Stimulated activated naive CD4-positive, alpha-beta T cell (primary cell): ENCODE measurements at regions not wholly inside any gene's neighbourhood (a gene's known extent, or its start where the extent isn't known, plus 50 kb on each side); places are given as distances from the start of the nearest gene placed in this dataset.

Experiments
- DNase-seq, 6 experiments: peaks; one replicate each; lab custom pipeline; 2025; lab: John Stamatoyannopoulos, UW

- no peak for DNase-seq
These were observed 241.8 kb downstream of the NPHP4 start for GRCh38 chr1:5750186-5751162.

- DNase-seq, result no peak
These were observed 243.7 kb downstream of the NPHP4 start for GRCh38 chr1:5748286-5749225.

- DNase-seq, result no peak
These were observed 244.6 kb downstream of the NPHP4 start for GRCh38 chr1:5747426-5748285.

- DNase-seq, result no peak
These were observed 245.4 kb downstream of the NPHP4 start for GRCh38 chr1:5746611-5747425.

GRCh38 chr1:5745800-5746610, 246.2 kb downstream of the NPHP4 start:
- peak in 5 of 6 experiments; percentile 16 to 37 (median 21) for DNase-seq

GRCh38 chr1:5744911-5745799, 247.1 kb downstream of the NPHP4 start:
- no peak for DNase-seq

GRCh38 chr1:5744341-5744740, 247.9 kb downstream of the NPHP4 start:
- no peak for DNase-seq

GRCh38 chr1:5743435-5744095, 248.7 kb downstream of the NPHP4 start:
- DNase-seq, result no peak

- no peak for DNase-seq
These were observed 249.4 kb downstream of the NPHP4 start for GRCh38 chr1:5742801-5743200.

- no peak for DNase-seq
These were observed 250.2 kb downstream of the NPHP4 start for GRCh38 chr1:5742032-5742431.

GRCh38 chr1:5740865-5741860, 251.1 kb downstream of the NPHP4 start:
- no peak for DNase-seq

GRCh38 chr1:5740450-5740849, 251.8 kb downstream of the NPHP4 start:
- no peak for DNase-seq

GRCh38 chr1:5739561-5740078, 252.6 kb downstream of the NPHP4 start:
- DNase-seq, result no peak

GRCh38 chr1:5738911-5739462, 253.2 kb downstream of the NPHP4 start:
- DNase-seq, result no peak

- no peak for DNase-seq
These were observed 255.1 kb downstream of the NPHP4 start for GRCh38 chr1:5737081-5737480.

GRCh38 chr1:5734996-5735395, 257.2 kb downstream of the NPHP4 start:
- no peak for DNase-seq
